Testis (tissue), 2 donors: ENCODE measurements at regions not wholly inside any gene's neighbourhood (a gene's known extent, or its start where the extent isn't known, plus 50 kb on each side); places are given as distances from the start of the nearest gene placed in this dataset.

Experiments used
- DNase-seq: peaks from one replicate; pipeline ENCODE4 v3.0.0-alpha.2; 2019
- H3K27ac ChIP-seq, 2 donors: fragments of 200-600 bp; sonication (generic); one replicate each; pipeline ENCODE4 v1.5.1; 2019
- H3K27me3 ChIP-seq: fragments of 200-600 bp; sonication (generic); one replicate; pipeline ENCODE4 v1.5.1; 2019
- H3K36me3 ChIP-seq: fragments of 200-600 bp; sonication (generic); one replicate; pipeline ENCODE4 v1.5.1; 2017; ENCODE audit warnings: low read depth; ENCODE audit errors: missing control alignments
- H3K4me1 ChIP-seq: fragments of 200-600 bp; sonication (generic); one replicate; pipeline ENCODE4 v1.5.1; 2019
- H3K4me3 ChIP-seq, 2 donors: fragments of 200-600 bp; sonication (generic); one replicate each; pipeline ENCODE4 v1.5.1; 2017 to 2019
- H3K9me3 ChIP-seq: fragments of 200-600 bp; sonication (generic); one replicate; pipeline ENCODE4 v1.5.1; 2017
- POLR2A ChIP-seq: fragments of 450-650 bp; IDR thresholded peaks from one replicate; pipeline ENCODE4 v1.6.1; 2017; ENCODE audit warnings: antibody characterized with exemption, mild to moderate bottlenecking, moderate library complexity
- WGBS, 2 donors: methylation state at CpG; one replicate each; pipeline ENCODE4 v1.1.5; 2018; 5-methylcytosine and 5-hydroxymethylcytosine counted together
- intact Hi-C: fragments of 100-400 bp; cut with DNase I; formaldehyde crosslinking; loops from one replicate; pipeline ENCODE4 v1.15.1; 2023; ENCODE audit warnings: low total_unique reads
- TF ChIP-seq, protein P1 (sequence below), 3 experiments: fragments of 450-650 bp in 2 of 3; fragments of 200-600 bp in 1 of 3; sonication (generic) in 1 of 3; IDR thresholded peaks; one replicate each; pipeline ENCODE4 v1.5.1; 2016 to 2019; ENCODE audit warnings: antibody characterized with exemption in 3 of 3, mild to moderate bottlenecking in 2 of 3, moderate library complexity in 1 of 3

DNA sequence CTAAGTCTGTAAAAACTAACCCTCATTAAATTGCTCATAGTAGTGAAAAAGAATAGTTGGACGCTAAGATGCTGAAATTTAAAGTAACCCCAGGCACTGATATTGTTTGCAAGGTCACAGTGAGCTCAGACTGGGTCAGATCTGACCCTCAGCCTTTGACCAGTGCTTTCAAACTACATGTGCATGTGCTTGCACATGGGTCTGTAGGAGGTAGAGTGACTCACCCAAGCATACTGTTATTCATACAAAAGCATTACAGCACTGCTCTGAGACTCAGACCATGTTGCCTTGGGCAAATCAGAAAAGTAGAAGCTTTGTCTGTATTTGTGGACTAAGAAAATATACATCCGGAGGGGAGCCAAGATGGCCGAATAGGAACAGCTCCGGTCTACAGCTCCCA, 326.4 kb upstream of the MARCKS start:
- H3K36me3 ChIP-seq = no peaks in the 10 kb centered on the region
- H3K9me3 ChIP-seq = no peaks in the 10 kb centered on the region
- WGBS, 2 donors = 77 to 93% methylated on average over 4 of the region's 4 CpGs
- H3K4me1 ChIP-seq = no peaks in the 10 kb centered on the region
- intact Hi-C loops = no loop called here
- no peaks in the 10 kb centered on the region for H3K27me3 ChIP-seq
- TF ChIP-seq, protein P1, sequence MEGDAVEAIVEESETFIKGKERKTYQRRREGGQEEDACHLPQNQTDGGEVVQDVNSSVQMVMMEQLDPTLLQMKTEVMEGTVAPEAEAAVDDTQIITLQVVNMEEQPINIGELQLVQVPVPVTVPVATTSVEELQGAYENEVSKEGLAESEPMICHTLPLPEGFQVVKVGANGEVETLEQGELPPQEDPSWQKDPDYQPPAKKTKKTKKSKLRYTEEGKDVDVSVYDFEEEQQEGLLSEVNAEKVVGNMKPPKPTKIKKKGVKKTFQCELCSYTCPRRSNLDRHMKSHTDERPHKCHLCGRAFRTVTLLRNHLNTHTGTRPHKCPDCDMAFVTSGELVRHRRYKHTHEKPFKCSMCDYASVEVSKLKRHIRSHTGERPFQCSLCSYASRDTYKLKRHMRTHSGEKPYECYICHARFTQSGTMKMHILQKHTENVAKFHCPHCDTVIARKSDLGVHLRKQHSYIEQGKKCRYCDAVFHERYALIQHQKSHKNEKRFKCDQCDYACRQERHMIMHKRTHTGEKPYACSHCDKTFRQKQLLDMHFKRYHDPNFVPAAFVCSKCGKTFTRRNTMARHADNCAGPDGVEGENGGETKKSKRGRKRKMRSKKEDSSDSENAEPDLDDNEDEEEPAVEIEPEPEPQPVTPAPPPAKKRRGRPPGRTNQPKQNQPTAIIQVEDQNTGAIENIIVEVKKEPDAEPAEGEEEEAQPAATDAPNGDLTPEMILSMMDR (IDR thresholded peaks at IDR 0.05) = no peak
- no peak for TF ChIP-seq POLR2A
- no peak for DNase-seq
- no peak overlapping the region for H3K27ac ChIP-seq
- H3K4me3 ChIP-seq = no peak overlapping the region

DNA sequence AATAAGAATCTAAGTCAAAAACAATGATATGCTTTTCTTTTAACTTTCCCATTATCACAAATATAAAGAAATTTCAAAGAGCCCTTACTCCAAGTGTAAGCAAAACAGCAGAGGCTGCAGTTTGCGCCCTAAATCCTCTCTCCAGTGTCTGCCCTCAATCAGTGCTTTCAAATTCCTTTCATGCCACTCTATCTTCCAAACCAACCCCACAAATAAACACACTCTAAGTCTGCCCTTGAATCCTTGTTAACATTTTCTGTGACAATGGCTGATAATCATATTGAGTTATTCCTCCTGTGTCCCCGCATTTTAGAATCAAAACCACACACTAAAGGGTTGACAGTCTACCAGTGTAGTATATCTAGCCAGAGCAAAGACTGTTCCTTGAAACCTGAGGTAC, 317.9 kb upstream of the MARCKS start:
- no peak overlapping the region for H3K4me3 ChIP-seq
- no peaks in the 10 kb centered on the region for H3K4me1 ChIP-seq
- intact Hi-C loops = no loop called here
- 74 to 94% methylated on average over 2 of the region's 2 CpGs for WGBS, 2 donors
- H3K36me3 ChIP-seq = no peaks in the 10 kb centered on the region
- no peaks in the 10 kb centered on the region for H3K27me3 ChIP-seq
- TF ChIP-seq, protein P1 (IDR thresholded peaks at IDR 0.05) = no peak
- DNase-seq = no peak
- no peak overlapping the region for H3K27ac ChIP-seq
- no peaks in the 10 kb centered on the region for H3K9me3 ChIP-seq

DNA sequence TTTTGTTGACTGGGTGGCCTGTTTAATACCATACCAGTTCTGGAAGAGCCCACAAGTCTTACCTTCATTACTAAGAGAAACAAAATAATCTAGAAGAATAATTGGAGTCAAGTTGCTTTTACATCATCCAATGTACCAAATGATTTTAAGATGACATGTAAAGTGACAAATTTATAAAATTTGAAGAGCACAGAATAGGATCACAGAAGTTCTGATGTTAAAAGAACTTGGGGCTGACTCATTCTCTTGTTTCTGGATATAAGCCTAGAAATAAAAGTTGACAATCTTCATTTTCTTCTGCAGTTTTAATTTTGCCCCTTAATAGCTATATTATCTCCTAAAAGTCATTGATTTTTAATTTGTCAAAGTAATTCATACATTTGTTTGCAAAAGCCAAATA, 317.5 kb upstream of the MARCKS start:
- intact Hi-C loops = no loop called here
- Histone ChIP-seq H3K27me3 (no peaks in the 10 kb centered on the region), H3K27ac (no peak overlapping the region), H3K4me3 (no peak overlapping the region), H3K4me1 (no peaks in the 10 kb centered on the region), H3K9me3 (no peaks in the 10 kb centered on the region), H3K36me3 (no peaks in the 10 kb centered on the region)
- no peak for DNase-seq
- TF ChIP-seq POLR2A = no peak

DNA sequence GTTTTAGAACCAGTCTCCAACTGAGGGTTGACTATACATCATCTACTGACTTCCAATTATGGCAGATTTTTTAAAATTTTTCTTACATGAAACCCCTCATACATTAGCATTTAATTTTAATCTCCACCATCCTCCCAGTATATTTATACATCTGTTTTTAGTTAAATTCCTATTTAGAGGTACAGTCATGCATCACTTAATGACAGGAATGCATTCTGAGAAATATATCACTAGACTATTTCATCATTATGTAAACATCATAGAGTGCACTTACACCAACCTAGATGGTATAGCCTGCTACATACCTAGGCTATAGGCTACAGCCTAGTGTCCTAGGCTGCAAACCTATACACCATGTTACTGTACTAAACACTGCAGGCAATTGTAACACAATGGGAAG, 316.7 kb upstream of the MARCKS start:
- H3K4me1 ChIP-seq = no peaks in the 10 kb centered on the region
- no peak overlapping the region for H3K27ac ChIP-seq
- H3K27me3 ChIP-seq = no peaks in the 10 kb centered on the region
- intact Hi-C loops = no loop called here
- no peak overlapping the region for H3K4me3 ChIP-seq
- TF ChIP-seq, protein P1 (IDR thresholded peaks at IDR 0.05) = no peak
- TF ChIP-seq POLR2A = no peak
- no peaks in the 10 kb centered on the region for H3K9me3 ChIP-seq
- DNase-seq = no peak
- H3K36me3 ChIP-seq = no peaks in the 10 kb centered on the region

DNA sequence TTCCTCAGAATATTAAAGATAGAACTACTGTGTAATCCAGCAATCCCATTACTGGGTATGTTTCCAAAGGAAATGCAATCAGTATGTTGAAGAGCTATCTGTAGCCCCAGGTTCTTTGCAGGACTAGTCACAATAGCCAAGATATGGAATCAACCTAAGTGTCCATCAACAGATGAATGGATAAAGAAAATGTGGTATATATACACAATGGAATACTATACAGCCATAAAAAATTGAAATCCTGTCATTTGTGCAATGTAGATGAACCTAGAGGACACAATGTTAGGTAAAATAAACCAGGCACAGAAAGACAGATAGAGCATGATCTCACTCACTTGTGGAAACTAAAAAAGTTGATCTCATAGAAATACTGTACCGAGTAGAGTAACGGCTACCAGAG, 306.0 kb upstream of the MARCKS start:
- TF ChIP-seq, protein P1 (IDR thresholded peaks at IDR 0.05) = no peak
- no peak for TF ChIP-seq POLR2A
- no peaks in the 10 kb centered on the region for H3K36me3 ChIP-seq
- no peaks in the 10 kb centered on the region for H3K9me3 ChIP-seq
- no peak for DNase-seq
- intact Hi-C loops = no loop called here
- H3K27ac ChIP-seq = no peak overlapping the region
- 96 to 100% methylated on average over 2 of the region's 2 CpGs for WGBS, 2 donors
- H3K4me3 ChIP-seq = no peak overlapping the region
- H3K4me1 ChIP-seq = no peaks in the 10 kb centered on the region
- H3K27me3 ChIP-seq = no peaks in the 10 kb centered on the region
